GM12878 (cell line): ENCODE measurements at regions not wholly inside any gene's neighbourhood (a gene's known extent, or its start where the extent isn't known, plus 50 kb on each side); places are given as distances from the start of the nearest gene placed in this dataset.

Experiments
- ATF7 ChIP-seq: fragments of 450-650 bp; IDR thresholded peaks from 2 replicates; pipeline ENCODE4 v1.6.1; 2016; ENCODE audit warnings: low read depth, mild to moderate bottlenecking
- CTCF ChIP-seq, 3 experiments: IDR thresholded peaks in 2 of 3; conservative IDR thresholded peaks in 1 of 3; 2 replicates each; pipeline ENCODE4 v1.5.1; 2011; ENCODE audit warnings: low read depth in 3 of 3, low read length in 3 of 3, mild to moderate bottlenecking in 3 of 3, control low read depth in 2 of 3, moderate library complexity in 2 of 3, inconsistent platforms in 1 of 3, mixed read lengths in 1 of 3; ENCODE audit not compliant: control insufficient read depth in 2 of 3, insufficient read depth in 1 of 3; ENCODE audit errors: extremely low read depth in 1 of 3
- KDM1A ChIP-seq: fragments of 200-600 bp; sonication (generic); IDR thresholded peaks from 2 replicates; pipeline ENCODE4 v1.6.1; 2016; ENCODE audit warnings: borderline replicate concordance
- MYC ChIP-seq: IDR thresholded peaks from 2 replicates; pipeline ENCODE4 v1.6.1; 2011; ENCODE audit warnings: mild to moderate bottlenecking, low read length, moderate library complexity, inconsistent platforms; ENCODE audit not compliant: insufficient read depth, insufficient replicate concordance, insufficient read length, severe bottlenecking
- NFYB ChIP-seq: IDR thresholded peaks from 2 replicates; pipeline ENCODE4 v1.6.1; 2011; ENCODE audit warnings: low read depth, mild to moderate bottlenecking, low read length, improper control_type of control experiment, moderate library complexity; ENCODE audit not compliant: insufficient read depth
- NR2F1 ChIP-seq: fragments of 450-650 bp; conservative IDR thresholded peaks from 2 replicates; pipeline ENCODE4 v1.6.1; 2017; ENCODE audit warnings: mild to moderate bottlenecking
- RCOR1 ChIP-seq: conservative IDR thresholded peaks from 2 replicates; pipeline ENCODE4 v1.6.1; 2012; ENCODE audit warnings: low read depth, low read length, improper control_type of control experiment
- TBL1XR1 ChIP-seq: IDR thresholded peaks from 2 replicates; pipeline ENCODE4 v1.6.1; 2012; ENCODE audit warnings: low read depth, low read length, improper control_type of control experiment
- ZNF384 ChIP-seq: IDR thresholded peaks from 2 replicates; pipeline ENCODE4 v1.6.1; 2012; ENCODE audit warnings: low read depth, mild to moderate bottlenecking, low read length, improper control_type of control experiment, borderline replicate concordance

DNA sequence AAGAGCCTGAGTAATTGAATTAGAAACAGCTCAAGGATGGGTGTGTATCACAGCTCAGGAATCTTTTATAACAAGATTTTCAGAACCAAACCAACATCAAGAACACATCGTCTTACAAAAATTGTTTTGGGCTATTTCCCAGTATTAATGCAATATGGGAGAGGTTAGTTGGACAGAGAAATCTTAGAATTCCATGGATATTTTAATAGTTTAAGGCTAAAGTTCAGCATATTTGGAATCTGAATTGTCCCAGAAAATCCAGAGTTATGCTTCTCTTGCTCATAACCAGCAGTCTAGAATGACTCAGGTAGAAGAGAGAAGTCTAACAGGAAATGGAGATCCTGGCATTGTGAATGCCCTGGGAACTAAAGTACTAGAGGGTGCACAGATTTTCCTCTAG, 74.6 kb downstream of the ADM start:
- TF ChIP-seq KDM1A: no peak
- TF ChIP-seq RCOR1: no peak
- TF ChIP-seq NR2F1: no peak
- no peak for TF ChIP-seq CTCF (IDR thresholded peaks at IDR 0.05 in 2 of 3, conservative IDR thresholded peaks at IDR 0.05 in 1 of 3; ENCODE audit: control insufficient read depth in 2 of 3, extremely low read depth in 1 of 3, insufficient read depth in 1 of 3, low read depth in 3 of 3, low read length in 3 of 3)
- no peak for TF ChIP-seq MYC
- no peak for TF ChIP-seq ATF7
- TF ChIP-seq NFYB: no peak
- no peak for TF ChIP-seq ZNF384
- TF ChIP-seq TBL1XR1: no peak
